GM19324 (cell line): ENCODE measurements at regions not wholly inside any gene's neighbourhood (a gene's known extent, or its start where the extent isn't known, plus 50 kb on each side); places are given as distances from the start of the nearest gene placed in this dataset.
"Not testable (repeated sequence)": the region's sequence is repeated elsewhere in the genome, so short reads cannot be mapped to it uniquely, and the experiment has no call there.

Source experiments
- ATAC-seq: cut with Tn5 transposase; IDR thresholded peaks from one replicate; pipeline ENCODE4 v1.9.1; 2021; ENCODE audit warnings: mild to moderate bottlenecking, moderate library complexity; ENCODE audit not compliant: unreplicated experiment, low FRiP score

GRCh38 chr17:71480099-71480498, 640.7 kb upstream of the SOX9 start:
- no peak for ATAC-seq

DNA sequence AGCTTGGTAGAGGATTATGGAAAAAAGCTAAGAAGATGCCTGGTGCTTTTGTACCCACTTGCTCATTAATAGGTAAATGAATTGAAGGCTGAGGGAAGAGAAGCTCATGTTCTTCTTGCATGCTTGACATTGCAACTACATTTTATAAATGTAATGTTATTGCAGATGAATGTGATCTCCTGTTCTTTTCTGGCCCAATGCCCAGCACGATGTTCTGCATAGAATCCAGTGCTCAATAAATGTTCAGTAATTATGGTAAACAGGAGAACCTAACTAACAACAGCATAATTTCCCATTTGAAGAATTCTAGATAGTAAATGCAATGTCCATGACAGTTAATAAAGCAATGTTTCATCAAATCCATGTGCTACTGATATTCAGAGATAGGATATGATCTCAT, 638.2 kb upstream of the SOX9 start:
- ATAC-seq = no peak

- ATAC-seq = no peak
Observed at GRCh38 chr17:71484546-71484945, 636.3 kb upstream of the SOX9 start.

DNA sequence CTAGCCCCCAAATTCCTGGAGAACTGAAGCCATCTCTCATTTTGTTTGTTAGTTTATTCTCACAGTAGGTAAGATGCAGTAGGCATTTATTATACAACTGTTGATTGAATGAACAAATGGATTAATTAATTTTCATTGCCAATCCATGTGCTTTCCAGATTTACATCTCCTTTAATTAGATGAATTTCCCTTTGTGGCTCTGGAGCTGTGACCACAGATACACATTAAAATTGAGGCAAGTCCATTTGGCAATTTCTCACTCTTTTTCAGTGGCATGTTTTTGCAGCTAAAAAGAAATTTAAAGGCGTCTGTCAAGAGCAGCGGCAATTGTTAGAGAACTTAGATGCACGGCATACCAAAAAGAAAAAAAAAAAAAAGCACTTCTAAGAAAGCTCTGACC, 635.4 kb upstream of the SOX9 start:
- ATAC-seq = no peak

DNA sequence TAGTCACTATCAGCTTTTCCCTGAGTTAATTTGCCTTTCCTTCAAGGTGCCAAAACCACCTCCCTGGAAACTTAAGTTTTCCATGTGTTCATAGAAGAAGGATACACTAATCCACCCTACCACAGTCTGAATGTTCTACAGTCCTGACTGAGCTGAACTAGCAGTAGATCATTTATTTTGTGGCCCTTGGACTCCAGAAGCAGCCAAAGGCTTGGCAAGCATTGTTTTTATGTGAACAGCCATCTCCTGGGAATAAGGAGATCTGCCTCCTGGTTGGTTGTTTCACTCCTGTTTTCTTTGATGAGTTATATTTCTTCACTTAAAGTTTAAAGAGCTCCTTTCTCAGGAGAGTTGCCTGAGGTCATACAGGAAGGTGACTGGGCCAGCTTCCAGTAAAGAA, 634.6 kb upstream of the SOX9 start:
- ATAC-seq = no peak

- ATAC-seq = no peak
Observed at GRCh38 chr17:71488851-71489250, 632.0 kb upstream of the SOX9 start.

DNA sequence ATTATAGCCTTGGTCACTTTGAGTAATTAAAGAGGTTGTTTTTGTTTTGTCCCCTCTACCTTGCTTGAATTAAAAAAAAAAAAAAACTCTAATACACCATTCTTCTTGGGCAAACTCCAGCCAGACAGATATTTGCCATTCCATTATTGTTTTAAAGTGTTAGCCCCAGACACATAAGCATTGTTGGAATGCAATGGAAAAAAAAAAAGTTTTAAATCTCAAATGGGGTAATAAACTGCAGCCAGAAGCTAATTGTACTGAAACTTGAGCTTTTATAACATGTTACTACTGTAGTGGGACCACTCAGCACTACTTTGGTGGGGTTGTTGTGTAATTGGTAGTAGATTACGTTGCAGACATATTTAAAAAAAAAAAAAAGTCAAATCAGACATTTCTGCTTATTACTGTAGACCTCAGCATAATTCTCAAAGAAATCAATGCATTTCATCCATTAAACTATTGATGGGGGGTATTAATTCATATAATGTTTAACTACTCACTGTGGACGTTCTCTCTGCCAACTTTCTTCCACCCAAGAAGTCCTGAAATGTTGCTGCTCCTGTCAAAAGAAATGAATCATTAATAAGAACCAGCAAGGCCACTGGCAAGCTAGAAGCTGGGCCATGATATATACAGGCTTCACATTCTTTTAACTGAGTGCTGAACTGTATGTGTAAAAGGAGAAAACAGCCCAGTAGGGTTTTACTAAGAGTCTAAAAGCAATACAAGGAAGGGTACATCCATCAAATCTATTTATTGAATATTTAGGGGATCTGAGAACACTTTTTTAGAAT, 626.6 kb upstream of the SOX9 start:
- ATAC-seq = no peak

DNA sequence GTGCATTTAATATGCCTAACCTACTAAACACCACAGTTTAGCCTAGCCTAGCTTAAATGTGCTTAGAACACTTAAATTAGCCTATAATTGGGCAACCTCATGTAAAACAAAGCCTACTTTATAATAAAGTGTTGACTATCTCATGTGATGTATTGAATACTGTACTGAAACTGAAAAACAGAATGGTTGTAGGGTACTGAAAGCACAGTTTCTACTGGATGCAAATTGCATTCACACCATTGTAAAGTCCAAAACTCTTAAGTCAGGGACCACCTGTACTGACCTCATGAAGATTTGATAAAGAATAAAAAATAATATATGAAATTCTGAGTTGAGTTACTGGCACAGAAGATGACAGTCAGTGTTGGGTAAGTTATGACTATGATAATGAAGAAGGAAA, 625.4 kb upstream of the SOX9 start:
- no peak for ATAC-seq

- no peak for ATAC-seq
Observed at GRCh38 chr17:71496552-71496951, 624.3 kb upstream of the SOX9 start.

DNA sequence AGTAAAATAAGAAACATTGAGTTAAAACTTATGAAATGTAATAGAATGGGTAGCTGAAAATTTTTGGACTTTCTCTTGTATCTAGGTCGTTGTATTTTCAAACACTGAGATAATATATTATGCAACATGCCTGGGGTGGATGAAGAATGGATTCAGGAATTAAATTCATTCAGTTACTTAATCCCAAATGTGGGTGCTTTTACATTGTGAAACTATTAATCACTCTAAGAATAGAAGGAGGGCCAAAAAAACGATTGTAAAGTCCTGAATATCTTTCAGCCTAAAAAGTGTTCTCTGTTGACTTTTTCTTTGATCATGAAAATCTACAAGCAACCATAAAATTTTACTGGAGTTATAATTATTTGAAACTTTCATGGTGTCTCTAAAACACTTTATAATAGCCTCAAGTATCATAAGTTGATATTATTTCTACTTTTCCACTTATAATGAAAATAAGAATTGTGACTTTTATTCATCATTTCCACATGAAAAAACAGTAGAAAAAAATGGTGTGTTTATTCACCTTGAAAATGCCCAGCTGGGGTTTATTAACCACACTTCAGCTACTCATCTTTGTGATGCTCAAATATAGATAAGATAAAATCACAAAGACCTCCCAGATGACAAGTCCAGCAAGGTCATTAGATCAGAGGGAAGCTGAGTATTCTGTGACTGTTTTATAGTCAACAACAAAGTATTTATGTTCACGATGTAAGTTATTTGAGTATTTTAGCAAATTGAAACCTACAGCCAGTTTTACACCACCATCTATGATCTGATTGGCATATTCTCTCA, 619.9 kb upstream of the SOX9 start:
- no peak for ATAC-seq

DNA sequence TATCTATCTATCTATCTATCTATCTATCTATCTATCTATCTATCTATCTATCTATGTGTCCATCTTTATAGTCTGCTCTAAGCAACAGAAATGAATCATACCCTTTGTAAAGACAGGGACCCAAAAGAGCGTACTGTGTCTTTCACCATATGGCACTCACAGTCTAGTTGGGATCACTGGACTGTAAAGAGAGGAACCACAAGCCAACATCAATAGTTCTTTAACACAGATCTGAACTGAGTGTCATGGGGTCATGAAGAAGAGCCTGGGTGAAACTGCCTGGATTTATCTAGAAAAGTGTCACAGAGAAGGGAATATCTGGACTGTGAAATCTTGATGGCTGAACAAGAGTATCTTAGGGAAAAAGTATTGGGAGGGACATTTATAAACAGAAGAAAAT, 619.1 kb upstream of the SOX9 start:
- ATAC-seq = no peak

DNA sequence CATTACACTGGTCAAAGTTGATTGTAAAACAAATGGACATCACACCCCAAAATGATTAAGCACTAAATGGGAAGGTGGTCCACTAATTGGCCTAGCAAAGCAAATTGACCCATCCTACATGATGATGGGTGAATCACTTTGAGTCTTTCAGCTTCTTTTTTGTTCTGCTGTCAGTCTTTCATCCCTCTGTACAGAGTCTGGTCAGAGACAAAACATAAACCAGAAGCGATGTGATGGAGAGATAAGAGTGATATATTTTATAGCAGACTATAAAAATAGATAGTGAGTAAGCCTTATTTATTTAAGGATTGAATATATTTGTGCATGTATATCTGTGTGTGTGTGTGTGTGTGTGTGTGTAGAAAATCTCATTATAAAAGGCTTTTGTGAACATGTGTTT, 618.4 kb upstream of the SOX9 start:
- ATAC-seq = no peak

- ATAC-seq = no peak
Observed at GRCh38 chr17:71503710-71504465, 616.9 kb upstream of the SOX9 start.

DNA sequence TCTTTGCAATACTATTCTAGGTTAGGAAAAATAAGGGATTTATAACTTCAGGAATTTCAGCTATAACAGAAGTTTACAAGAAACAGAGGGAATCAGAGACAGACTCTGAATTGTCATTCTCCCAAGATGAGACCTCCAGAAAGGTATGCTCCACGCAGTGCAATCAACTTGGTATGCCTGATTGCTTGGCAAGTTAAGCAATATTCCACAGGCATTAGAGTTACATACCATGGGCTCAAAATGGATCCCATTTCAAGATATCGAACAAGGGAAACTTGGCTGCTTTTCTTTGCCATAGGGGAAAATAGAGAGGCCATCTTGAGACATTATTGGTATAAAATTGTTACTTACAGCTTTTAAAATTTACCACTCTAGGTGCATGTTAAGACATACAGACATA, 615.6 kb upstream of the SOX9 start:
- no peak for ATAC-seq

- no peak for ATAC-seq
Observed at GRCh38 chr17:71505981-71506380, 614.8 kb upstream of the SOX9 start.

- ATAC-seq = no peak
Observed at GRCh38 chr17:71511266-71511995, 609.4 kb upstream of the SOX9 start.

GRCh38 chr17:71513725-71514124, 607.1 kb upstream of the SOX9 start:
- ATAC-seq = not testable (repeated sequence)

DNA sequence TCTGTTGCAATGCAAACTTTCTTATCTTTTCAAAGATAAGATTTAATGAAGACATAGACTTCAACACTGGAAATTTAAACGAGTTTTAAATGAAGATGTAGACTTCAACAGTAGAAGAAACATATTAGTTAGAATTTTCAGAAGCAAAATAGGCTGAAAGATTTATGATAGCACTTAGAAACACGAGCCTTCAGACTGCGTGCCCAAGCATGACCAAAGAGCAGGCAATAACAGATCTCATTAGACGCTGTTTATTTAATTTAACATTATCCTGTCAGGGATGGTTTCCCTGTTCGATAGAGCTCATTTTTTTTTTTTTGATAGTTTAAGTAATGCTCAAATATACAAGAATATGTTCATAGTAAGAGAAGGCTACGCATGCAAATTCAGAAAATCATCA, 604.7 kb upstream of the SOX9 start:
- ATAC-seq = no peak

GRCh38 chr17:71519285-71519684, 601.5 kb upstream of the SOX9 start:
- no peak for ATAC-seq

GRCh38 chr17:71521724-71522123, 599.1 kb upstream of the SOX9 start:
- no peak for ATAC-seq

- ATAC-seq = no peak
Observed at GRCh38 chr17:71522383-71522782, 598.4 kb upstream of the SOX9 start.
